Frontal cortex (tissue), 3 donors: ENCODE measurements at regions not wholly inside any gene's neighbourhood (a gene's known extent, or its start where the extent isn't known, plus 50 kb on each side); places are given as distances from the start of the nearest gene placed in this dataset.

Source experiments
- DNase-seq, 2 donors: peaks; one replicate each; pipeline ENCODE4 v3.0.0; 2012; ENCODE audit warnings: low spot score in 2 of 2
- FAIRE-seq: peaks from 2 replicates; lab custom pipeline; 2012; peaks lifted over from hg19 to GRCh38; lab: Jason Lieb, UNC
- donor health status: control.
- donor health status: control.
- donor health status: control.

DNA sequence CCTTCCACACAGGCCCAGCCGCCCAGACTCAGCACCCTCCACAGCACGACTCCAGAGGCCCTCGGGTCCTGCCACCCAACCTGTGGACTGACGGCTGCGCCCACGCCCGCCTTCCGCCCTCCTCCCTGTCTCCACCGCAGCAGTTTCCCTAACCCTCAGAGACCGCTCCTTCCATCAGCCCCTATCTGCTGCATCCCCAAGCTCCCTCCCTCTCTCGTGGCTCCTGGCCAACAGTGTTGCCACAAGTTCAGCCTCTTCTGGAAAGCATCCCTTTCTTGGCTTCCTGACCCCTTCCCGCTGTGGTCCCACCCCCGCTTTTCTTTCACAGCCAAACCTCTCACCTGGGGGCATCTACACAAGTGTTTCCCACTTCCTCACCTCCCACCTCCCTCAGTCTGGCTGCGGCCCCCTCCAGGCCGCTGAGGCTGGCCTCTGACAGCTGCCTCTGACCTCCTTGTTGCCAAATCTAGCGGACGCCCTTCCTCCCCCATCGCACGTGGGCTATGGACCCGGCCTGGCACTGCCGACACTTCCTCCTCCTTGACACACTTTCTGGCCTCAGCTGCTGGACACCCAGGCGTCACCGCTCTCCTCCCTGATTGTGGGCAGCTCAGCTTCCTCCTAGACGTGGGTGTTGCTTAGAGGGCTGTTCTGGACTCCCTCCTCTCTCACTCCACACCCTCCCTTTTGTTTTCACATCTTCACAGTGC is 168.8 kb upstream of the TLE3 start:
- FAIRE-seq (no peak), DNase-seq (peak in 1 of 2 donors; percentile 54)

DNA sequence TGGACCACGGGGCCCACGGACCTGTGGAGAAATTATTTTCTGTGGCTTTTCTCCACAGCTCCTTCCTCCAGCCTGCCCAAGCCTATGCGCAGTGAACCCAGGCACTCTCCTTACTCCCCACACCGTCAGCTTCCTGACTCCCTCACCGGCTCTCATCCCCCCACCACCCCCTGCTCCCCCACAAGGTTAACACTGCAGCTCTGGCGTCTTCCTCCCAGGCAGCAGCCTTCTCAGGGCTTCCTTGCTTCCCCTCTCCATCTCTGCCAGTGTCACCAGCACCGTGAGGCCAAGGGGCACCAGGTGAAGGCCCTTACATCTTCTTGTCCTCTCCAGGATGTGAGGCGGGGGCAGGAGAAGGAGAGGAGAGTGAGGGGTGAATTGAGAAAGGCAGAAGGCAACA is 168.3 kb upstream of the TLE3 start:
- FAIRE-seq (no peak), DNase-seq (no peak)

DNA sequence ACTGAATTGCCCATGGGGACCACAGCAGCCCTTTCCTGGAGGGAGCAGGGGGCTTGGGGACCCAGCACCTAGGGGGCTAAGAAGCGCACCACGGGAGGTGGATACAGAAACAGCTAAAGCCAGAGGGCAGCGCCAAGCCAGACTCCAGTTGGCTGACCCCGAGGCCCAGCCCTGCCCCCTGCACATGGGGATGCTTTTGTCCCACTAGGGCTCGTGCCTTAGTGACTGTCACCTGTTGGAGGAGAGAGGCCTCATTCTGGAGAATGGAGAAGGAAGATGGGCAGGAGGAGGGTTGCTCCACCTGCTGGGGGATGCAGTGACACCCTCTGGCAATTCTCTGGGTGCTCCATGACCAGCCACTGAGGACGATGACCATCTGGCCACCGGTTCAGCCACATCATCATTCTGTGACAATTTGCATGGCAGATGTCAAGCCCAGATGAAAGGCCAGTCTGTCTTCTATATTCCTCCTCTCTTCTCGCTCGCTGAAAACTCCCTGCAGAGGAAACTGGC is 167.8 kb upstream of the TLE3 start:
- DNase-seq (no peak), FAIRE-seq (no peak)

DNA sequence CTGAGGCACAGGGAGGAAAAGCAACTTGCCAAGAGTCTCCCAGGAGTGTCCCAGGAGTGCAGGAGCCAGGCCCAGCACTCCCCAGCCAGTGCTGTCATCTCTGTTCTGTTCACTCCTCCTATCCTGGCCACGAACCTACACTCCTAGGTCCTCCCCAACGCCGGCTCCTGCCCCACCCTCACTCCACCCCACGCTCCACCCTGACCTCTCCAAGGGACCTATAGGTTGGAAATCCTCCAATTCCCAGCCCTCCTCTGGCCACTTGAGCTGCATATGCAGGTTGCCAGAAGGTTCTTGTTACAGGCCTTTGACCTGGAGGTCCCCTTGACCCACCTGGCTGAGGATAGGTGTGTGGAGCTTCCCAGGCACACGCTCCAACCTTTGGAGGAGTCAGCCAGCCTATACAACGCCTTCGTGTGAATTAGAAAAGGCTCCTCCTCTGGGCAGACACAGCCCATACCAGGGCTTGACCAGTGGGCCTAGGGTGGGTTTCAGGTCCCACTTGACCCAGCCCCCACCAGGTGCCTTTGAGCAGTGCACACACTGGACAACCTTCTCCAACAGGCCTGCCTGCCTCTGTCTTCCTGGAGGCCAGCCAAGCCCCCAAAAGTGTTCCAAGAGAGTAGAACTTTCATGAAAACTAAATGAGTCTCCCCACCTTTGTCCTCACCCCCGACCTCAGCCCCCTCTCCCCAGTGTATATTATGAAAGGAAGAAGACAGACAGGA is 167.2 kb upstream of the TLE3 start:
- DNase-seq (no peak), FAIRE-seq (no peak)

DNA sequence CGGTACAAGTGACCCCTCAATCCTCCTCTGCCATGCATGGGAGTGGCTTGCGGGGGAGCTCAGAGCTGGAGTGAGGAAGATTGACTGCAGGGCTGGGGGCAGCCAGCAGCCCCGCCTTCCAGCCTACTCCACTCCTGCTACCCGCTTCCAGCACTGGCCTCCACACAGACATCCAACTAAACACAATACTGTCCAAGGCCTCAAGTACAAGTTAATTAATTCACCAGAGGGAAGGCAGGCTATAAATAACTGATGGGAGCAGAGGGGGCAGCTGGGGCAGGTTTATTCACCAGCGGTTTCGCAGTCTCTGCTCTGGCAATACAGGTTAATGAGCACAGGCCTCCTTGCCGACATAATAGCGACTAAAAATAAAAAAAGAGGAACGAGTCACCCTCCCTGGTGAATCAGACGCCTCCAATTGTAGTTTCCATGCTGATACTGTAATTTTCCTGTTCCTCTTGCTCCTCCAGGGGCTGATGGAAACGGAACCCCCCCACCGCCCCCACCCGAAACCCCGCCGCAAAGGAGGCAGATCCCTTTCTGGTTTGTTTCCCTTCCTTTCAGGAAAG is 166.4 kb upstream of the TLE3 start:
- FAIRE-seq = no peak

DNA sequence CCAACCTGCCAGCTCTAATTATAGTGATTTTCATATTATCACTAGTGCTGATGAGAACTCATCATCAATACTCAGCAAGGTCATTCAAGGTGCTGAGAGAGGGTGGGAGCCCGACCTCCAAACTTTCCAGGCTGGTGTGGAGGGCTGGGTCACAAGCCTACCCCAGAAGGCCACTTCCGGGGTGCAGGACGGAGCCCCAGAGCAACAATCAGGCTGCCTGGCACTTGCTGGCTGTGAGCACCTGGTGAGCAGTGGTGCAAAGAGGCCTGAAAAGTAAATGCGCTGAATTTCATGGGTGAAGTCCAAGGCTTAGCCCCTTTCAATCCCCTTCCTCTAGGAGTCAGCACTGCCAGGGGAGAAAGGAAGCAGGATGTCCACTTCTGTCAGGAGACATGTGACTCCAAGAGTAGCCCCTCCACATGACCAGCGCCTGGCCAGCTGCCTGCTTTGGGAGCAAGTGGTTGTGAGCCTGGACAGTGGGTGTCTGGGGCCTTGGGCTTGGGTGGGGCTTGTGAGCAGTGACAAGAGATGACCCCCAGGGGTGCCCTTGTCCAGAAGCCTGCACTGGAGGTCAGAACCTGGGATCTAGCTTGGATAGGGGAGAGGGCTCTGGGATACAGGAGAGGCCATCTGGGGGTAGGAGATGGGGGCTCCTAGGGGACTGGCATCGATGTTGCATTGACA is 165.0 kb upstream of the TLE3 start:
- FAIRE-seq (no peak), DNase-seq (no peak)

More for the DNA sequence above, 166.4 kb upstream of the TLE3 start:
- peak in 1 of 2 donors; percentile 49 for DNase-seq

DNA sequence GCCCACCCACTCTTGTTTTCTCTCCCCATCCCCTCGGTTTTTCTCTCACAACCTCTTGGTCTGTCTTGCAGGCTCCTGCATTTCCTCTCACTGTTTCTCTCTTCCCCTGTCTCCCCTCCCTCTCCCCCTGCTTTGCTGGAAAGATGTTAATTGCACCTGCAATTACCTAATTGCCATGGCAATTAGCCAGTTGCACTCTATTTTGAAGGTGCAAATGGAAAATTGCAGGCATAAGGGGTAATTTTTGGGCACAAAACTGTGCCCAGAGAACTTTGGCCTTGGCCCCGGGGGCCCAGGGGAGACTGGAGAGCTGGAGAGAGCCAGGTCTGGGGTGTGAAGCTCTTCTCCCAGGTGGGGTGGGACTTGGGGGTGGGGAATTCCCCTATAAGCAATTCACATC is 164.5 kb upstream of the TLE3 start:
- FAIRE-seq (no peak), DNase-seq (no peak)

DNA sequence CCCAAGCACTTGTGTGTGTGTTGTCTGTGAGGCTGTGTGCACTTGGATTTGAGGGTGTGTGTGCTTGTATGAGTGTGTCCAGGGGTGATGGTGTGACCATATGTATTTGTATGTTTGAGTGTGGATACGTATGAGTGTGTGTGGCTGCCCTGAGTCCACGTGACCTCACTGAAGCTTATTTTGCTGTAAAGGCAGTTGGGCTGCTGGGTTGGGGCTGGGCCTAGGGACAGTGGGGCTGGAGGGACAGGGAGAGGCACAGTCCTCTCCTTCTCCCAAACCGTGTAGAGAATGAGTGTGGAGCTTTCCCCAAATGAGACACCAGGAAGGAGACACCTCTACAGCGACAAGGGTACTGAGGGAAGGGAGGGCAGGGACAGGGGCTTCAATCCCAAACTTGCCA is 163.4 kb upstream of the TLE3 start:
- DNase-seq (no peak), FAIRE-seq (no peak)

DNA sequence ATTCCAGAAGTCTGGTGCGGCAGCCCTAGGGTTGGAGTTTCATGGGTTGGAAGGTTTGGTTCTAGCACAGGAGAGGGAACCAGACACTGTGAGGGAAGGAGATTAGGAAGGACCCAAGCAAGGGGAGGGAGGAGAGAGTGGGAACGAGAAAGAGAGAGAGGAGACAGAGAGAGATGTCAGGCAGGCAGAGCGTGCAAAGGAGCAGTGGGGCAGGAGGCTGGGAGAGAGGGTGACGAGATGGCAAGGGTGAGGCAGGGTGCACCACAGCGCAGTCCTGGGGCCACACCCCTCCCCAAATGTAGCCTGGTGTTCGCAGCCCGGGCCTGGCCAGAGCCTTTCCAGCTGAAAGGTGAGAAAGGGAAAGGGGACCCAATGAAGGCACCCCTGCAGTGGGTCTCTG is 162.9 kb upstream of the TLE3 start:
- DNase-seq = no peak
- FAIRE-seq = no peak

DNA sequence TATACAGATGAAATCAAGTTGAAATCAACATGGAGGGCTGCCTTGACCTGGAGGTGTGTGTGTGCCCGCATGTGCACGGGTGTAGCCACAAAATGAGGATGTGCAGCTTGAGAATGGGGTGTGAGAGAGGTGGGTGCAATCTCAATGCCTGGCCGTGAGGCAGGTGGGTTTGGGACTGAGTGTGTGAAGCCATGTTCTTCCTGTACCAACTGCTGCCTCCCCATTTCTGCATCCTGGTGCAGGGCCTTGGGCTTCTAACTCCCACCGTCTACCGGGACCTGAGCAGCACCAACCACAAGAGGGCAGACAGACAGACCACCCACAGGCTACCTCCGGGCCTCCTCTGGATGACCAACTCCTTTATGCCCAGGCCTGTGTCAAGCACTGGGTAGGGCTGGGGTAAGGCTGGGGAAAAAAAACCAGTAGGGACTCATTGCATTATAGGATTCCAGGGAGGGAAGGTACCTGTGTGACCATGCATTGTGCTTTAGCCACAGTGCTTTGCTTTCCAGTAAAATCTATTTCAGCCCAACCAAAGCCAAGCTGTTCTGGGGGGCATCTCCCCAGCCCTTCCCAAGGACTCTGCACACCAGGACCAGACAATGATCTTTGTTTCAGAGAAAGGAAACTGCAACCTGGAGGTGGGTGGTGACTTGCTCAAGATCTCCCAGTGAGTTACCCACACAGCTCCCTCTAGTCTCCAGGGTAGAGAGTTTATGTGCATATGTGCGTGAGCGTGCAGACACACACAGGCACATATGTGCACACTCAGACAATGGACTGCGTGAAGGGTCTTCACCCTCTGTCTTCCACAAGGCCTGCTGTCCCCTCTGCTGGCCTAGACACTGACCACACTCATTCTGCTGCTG is 162.2 kb upstream of the TLE3 start:
- FAIRE-seq (no peak), DNase-seq (no peak)

DNA sequence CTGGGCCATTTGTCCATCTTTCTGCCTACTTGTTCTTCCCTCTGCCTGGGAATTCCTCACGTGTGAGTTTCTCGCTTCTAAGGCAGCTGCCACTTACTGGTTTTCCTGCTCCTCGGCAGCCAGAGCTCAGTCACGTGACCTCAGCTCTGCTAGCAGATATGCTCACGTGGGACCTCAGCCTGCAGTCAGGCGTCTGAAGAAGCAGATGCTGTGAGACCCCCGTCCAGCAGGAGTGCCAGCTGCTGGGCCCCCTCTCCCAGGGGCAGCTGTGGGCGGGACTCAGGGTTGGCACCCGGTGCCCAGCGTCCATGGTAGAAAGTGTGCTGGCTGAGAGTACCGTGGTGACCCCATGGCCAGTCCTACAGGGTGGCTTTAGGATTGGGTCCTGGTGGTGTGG is 161.3 kb upstream of the TLE3 start:
- peak; percentile 41 to 70 for DNase-seq

DNA sequence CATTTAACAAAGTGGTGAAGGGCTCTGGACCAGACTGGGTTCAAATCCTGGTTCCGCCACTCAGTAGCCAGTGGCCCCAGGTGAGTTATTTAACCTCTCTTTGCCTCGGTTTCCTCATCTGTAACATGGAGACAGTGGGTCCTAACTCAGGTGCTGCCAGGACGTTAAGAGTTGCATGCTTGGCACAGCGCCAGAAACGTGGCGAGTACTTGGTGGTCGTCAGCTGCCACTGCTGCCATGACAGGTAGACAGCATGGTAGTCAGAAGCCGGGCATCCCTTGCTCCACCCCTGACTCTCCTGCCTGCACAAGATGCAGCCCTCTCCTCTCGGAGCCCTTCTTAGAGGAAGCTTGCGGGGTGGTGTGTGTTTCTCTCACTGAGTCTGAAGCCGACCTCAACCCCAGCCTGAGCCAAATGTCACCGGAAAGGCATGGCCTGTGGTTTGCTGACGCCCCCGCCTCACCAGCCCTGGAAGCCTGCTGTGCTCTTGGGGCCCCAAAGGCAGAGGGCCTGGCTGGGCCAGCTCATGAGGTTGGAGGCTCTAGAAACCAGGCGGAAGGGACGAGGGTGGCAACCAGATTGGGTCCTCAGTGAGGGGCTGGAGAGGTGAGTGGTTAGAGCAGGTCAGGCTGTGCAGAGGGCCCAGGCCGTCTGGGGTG is 160.8 kb upstream of the TLE3 start:
- DNase-seq (no peak), FAIRE-seq (no peak)

More for the DNA sequence above, 161.3 kb upstream of the TLE3 start:
- no peak for FAIRE-seq

DNA sequence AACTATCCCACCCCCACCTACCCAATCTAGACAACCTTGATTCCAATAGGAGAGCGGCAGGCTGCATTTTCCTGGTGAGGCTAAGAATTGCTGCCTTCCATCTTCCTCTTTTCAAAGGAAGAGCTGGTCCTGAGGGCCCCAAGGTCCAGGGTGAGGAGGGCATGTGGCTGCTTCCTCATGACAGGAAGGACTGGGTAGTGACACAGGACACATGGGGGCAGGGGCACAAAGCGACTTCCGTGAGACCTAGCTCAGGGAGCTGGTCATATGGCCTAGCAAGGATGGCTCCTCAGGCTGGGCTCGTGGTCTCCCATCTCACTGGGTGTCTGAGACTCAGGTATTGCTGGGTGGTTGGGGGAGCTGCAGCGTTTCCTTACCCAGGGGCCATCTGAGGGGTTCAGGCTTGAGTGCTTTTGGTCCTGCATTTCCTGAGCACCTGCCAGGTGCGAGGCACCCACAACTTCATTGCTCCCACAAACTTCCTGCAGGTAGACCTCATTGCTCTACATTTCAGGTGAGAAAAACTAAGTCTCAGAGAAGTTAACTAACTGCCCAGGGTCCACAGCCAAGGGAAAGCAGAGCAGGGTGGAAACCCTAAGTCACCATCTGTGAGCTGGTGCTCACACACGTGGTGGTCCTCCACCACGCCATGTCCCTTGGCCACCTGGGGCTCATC is 160.0 kb upstream of the TLE3 start:
- DNase-seq (no peak), FAIRE-seq (no peak)

DNA sequence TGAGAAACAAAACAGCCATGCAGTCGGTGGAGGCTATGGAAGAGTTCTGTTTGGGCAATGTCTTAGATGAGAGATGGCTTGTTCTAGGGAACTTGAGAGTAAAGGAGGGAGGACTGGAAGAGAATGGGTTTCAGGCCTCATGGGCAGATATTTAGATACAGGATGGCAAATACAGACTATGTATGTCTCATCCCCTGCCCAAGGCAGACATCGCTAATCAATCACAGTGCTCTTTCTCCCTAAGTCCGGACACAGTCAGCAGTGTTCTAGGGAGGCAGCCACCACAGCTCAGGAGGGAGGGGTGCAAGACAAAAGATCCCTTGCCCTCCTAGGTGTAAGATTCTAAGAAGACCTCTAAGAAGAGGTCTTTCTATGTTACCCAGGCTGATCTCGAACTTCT is 159.3 kb upstream of the TLE3 start:
- no peak for DNase-seq
- no peak for FAIRE-seq

DNA sequence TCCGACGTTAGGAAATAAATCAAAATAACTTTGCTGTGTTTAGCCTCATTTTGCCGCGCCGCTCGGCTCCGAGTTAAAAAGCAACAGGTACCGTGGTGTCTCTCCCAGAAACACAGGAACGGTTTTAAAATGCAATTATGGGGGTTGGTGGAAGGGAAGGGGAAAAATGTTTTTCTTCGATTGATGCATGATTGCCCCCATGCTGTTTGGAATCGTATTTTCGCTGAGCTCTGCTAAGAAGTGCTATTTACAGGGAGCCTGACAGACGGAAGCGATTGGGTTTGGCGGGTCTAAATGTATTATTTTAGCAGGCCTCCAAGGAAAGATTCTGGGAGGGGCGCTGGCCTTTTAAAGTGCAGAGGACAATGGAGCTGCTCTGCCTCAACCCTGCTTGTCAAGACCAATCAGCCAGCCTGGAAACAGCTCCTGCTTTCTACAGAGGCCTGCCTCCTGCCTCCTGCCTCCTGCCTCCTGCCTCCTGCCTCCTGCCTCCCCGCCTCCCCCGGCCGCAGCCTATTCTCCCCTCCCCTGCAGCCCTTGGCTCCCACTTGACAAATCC is 156.7 kb upstream of the TLE3 start:
- DNase-seq (no peak), FAIRE-seq (no peak)

DNA sequence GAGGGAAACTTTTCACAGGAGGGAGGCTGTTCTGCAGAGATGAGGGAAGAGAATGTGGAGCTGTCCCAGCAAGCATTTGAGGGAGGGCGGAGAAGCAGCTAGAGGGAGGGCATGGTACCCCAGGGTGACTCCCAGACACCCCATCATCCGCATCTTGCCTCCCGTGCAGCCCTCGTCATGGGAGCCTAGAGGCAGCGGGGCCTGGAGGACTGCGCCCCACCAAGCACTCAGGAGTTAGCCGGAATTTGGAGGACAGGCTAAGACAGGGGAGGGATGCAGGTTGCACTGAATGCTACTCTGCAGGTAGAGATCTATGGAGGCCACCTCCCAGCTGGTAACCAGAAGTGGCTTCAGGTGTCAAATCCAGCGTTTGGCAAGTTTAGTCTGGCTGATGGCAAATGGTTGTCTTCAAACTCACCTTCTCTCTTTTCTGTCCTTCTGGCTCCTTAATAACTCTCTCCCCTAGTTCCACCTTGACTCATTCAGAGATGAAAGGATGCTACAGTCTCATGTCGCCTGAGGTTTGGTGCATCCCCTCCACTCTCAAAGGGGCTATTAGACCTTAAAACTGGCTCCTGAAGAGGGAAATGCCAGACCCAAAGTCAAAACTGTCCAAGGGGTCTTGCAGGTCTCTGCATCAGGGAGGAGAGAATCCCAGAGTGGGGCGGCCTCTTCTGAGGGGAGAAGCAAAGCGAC is 155.9 kb upstream of the TLE3 start:
- FAIRE-seq (no peak), DNase-seq (no peak)

DNA sequence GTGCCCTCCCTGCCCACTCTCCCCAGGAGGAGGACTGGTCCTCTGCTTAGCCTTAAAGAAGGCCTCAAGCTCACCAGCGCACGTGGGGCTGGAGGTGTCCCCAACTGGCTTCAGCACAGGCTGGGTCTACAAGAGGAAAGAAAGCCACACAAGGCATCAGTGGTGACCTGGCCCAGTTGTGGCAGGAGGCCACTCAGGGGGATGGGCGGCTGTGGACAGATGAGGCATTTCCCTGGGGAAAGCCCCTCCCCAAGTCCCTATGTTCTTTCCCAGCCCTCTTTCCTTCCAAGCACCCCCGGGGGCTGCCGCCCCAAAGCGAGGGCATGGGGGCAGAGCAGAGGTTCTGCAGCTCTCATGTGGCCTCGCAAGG is 155.2 kb upstream of the TLE3 start:
- no peak for FAIRE-seq

More for the DNA sequence above, 155.2 kb upstream of the TLE3 start:
- DNase-seq = no peak
